ENCODE measurements at regions not wholly inside any gene's neighbourhood (a gene's known extent, or its start where the extent isn't known, plus 50 kb on each side); places are given as distances from the start of the nearest gene placed in this dataset.
A peak's percentile ranks its signal among the peaks of the same experiment; 100 is the strongest.

- DNase-seq = no peak
These were observed 245.9 kb upstream of the TOPAZ1 start for GRCh38 chr3:43995547-43996378.

DNA sequence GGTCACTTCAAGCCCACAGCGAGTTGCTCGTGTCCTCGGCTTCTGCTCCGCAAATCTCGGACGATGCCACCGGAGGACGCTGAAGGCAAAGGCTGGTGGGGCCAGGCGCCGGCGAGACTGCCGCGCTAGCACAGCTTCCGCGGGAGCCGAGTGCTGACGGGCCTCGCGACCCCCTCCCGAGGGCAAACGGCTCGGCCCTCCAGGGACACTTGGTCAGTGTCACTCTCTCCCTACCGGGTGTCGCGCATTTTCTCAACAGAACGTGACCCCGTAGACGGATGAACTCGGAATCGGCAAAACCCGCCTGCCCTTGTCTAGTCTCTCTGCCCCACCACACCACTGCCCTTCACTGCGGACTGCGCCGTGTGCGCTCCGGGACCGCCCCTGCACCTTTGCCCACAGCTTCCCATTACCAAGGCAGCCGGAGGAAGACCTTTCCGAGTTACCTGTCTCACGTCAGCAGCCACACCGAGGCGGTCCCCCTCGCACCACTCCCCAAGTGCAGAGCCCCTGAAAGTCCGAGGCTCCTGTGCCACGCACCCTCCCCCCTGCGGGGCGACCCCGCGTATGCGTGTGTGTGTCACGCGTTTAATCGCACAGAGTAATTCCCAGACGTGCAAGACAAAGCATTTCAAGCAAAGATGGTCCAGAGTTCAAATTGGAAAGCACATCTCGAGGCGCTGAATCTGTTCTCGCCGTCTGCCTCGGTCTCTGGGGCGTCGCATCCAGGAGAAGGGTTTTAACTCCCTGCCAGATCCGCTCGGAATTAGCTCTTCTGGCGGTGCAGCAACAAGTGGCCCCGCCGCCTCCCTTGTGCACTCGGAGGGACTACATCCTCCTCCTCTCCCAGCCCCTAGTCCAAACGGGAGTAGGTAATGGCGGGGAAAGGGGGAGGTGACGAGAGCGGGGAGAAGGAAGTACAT lies 245.0 kb upstream of the TOPAZ1 start:
- no peak for DNase-seq

- no peak for DNase-seq
These were observed 244.4 kb upstream of the TOPAZ1 start for GRCh38 chr3:43997316-43997715.

GRCh38 chr3:43997788-43998369 lies 243.8 kb upstream of the TOPAZ1 start:
- no peak for DNase-seq

- no peak for DNase-seq
These were observed 243.3 kb upstream of the TOPAZ1 start for GRCh38 chr3:43998370-43998835.

- peak; percentile 26 for DNase-seq
These were observed 242.6 kb upstream of the TOPAZ1 start for GRCh38 chr3:43998836-43999727.

GRCh38 chr3:43999728-44000319 lies 241.9 kb upstream of the TOPAZ1 start:
- DNase-seq = no peak

- DNase-seq = no peak
These were observed 241.1 kb upstream of the TOPAZ1 start for GRCh38 chr3:44000586-44000985.

DNA sequence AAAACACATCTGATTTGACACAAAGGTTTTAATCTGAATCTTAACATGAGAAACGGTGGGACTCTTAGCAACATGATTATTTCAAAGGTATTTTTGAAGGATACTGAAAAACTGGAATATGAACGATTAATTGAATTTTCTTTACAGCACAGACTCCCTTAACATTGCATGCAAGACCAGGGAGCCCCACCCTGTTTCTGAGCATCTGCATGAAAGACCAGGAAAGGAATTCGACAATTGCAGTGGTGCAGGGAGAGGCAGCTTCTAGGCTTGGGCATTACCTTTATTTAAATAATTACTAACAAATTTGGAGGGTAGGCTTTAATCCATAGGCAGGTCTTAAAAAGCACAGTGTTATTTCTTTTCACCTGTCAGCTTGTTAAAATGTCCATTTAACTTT lies 240.6 kb upstream of the TOPAZ1 start:
- DNase-seq = no peak

GRCh38 chr3:44003801-44004200 lies 237.9 kb upstream of the TOPAZ1 start:
- DNase-seq = no peak

DNA sequence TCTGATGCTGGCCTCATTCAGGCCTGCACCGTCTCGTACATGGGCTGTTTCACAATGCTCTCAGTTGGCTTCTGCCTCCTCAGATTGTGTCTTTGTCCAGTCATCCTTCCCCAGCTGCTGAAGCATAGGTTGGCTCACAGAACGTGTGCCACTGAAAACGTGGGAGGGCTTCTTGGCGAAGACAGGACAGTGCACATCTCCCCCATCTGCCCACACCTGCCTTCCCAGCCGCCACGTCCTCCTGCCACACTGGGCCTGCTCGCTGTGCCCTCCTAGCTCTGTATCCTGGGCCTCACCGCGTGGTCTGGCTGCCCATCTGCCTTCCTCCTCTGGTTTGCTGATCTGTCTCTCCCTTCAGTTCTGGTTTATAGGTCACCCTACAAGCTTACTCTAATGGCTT lies 230.0 kb upstream of the TOPAZ1 start:
- no peak for DNase-seq

DNA sequence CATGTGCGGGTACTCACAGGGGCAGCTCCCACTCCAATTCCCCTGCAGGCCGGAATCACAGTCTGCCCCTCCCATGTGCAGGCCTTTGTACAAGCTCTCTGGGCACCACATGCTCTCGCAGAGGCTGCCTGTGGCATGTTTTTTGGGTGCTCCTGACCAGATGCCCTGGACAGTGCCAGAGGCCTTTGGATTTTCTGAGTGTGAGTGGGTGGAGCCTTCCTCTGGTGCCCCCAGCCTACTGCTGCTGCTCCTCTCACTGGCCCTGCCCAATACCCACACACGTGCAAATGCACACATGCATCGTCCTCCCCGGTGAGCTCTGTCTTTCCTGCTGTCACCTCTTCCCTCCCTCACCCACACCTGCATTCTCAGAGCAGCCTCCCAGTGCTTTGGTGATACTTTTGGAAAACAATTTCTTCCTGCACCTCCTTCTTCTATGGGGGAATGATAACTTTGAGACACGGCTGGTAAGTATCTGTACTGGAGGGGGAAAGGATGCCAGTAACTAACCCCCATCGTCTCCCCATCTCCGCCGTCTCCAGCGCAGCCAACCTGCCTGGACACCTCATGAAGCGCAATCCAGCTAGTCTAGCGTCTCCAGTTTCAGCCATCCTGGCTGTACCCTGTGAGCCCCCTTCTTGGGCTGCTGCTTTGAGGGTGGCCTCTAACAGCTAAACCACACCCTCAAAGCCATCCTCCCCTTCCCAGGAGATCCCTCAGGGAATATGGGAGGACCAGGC lies 229.4 kb upstream of the TOPAZ1 start:
- DNase-seq = no peak

GRCh38 chr3:44013967-44014366 lies 227.7 kb upstream of the TOPAZ1 start:
- DNase-seq = no peak

GRCh38 chr3:44015170-44015569 lies 226.5 kb upstream of the TOPAZ1 start:
- DNase-seq = no peak

DNA sequence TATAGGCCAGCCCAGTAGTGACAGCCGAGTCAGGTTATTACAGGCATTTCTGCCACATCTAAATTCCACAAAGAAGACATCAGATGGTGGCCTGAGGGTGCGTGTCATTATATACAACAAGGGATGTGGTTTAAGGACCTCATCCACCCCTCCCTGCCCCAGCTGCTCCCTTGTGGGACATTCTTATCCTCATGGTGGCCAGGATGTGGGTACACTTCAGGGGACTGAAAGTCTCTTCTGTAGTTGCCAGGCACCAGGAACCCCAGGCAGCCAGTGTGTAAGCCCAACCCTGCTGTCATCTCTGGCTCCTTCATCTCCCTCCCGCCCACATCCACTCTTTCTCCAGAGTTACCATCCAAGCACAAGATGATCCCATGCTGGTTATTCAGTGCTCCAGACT lies 224.9 kb upstream of the TOPAZ1 start:
- DNase-seq = no peak

DNA sequence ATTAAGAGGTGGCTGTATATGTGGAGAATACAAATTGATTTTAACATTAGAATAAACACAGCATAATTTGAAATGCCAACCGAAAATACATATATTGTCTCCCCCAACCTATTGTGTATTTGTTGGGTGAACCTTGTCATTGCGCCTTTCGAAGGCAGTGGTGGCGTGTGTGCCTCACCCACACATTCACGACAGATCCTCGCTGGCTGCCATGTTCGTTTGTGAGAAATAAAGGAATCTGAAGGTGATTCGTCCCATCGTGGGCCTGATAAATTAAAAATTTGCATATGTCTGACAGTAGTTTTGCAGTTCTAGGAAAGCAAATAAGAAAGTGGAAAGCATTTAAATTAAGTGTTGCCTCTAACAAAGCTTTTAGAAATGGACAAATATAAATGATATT lies 222.8 kb upstream of the TOPAZ1 start:
- no peak for DNase-seq

GRCh38 chr3:44019736-44020135 lies 221.9 kb upstream of the TOPAZ1 start:
- DNase-seq = no peak

- no peak for DNase-seq
These were observed 221.5 kb upstream of the TOPAZ1 start for GRCh38 chr3:44020143-44020542.

- DNase-seq = no peak
These were observed 219.8 kb upstream of the TOPAZ1 start for GRCh38 chr3:44021651-44022594.

DNA sequence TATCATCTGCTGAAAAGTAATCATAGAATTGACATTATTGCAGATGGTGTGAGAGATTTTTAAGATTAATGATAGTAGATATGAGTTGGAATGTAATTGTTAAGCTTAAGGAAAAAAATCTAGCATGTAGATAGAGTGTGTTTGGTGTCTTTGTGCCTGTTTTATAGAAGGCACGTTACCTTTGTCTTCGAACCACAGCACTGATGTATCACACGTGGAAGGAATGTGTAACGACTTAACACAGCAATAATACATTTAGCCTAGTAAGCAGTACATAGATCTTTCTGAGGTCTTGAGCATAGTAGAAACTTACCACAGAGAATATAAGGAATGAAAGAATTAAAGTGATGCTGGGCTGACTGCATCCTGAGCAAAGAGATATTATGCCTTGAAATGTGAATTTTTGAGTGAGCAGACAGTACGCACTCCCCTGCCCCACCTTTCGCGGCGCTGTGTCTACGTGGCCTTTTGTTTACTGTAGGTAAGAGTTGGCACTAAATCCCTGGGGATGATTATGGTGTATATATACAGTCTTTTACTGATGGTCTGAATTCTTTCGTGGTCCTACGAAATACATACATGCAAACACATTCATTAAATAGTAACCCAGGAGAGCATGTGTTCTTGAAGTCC lies 217.6 kb upstream of the TOPAZ1 start:
- DNase-seq = no peak

Data from hematopoietic multipotent progenitor cell treated with erythropoietin and hydrocortisone succinate and interleukin-3 and kit ligand, for 8 days (in vitro differentiated cells).